Stimulated activated CD4-positive, alpha-beta T cell treated with anti-CD3 and anti-CD28 coated beads, Interleukin-1b, Interleukin-23, amount 100 ng/mL, for 4 hours (primary cell): ENCODE measurements at regions not wholly inside any gene's neighbourhood (a gene's known extent, or its start where the extent isn't known, plus 50 kb on each side); places are given as distances from the start of the nearest gene placed in this dataset.

Experiments
- DNase-seq, 2 donors: peaks; one replicate each; pipeline ENCODE4 v3.0.0-alpha.2; 2020; ENCODE audit warnings: low read depth in 2 of 2

DNA sequence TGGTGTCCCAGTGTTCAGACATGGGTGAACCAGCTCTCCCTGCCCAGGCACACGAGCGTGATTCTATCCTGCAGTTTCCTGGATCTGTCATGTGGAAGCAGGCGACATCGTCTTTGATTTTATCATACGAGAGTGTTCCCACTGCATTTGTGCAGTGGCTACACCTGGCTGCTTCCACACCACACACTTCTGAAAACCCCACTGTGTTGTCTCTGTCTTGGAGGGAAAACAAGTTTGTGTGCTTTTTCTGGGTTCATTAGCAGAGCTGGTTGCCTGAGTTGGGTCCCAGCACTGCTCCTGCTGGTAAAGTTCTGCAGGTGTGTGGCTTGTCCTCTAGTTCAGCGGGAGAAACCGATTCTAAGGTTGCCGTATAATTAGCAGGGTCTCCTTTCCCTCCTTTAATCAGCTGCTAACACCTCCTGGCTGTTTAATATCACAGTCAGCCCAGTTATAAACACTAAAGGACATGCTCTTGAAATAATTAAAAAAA lies 58.5 kb upstream of the TWIST2 start:
- DNase-seq: no peak

DNA sequence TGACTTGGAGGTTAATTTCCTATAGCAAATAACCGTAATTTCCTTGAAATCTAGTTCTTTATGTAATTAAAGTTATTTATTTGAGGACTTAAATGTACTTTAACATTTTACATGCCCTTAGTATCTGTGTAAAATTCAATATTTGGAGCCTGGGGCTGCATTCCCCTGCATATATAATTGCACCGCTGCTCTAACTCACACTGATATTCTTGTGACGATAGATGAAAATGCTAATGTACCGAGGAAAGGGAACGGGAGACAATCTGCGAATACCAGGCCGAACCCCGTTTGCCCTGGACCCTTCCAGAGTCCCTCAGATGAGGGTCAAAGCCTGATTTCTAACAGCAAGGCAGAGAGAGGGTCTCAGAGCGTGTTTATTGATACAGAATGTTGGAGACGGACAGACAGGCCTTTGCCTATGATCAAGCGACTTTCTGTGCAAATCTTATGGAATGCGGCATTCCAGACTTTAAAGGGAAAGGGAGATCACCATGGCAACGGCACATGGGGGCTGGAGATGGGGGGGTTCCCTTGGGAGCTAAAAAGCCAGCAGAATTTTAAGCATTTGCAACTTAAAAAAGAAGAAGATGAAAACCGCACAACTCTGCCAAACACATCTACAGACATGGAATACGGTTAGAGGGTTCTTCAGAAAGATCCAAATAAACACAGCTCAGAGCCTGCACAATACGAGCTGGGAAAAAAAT lies 57.6 kb upstream of the TWIST2 start:
- no peak for DNase-seq

DNA sequence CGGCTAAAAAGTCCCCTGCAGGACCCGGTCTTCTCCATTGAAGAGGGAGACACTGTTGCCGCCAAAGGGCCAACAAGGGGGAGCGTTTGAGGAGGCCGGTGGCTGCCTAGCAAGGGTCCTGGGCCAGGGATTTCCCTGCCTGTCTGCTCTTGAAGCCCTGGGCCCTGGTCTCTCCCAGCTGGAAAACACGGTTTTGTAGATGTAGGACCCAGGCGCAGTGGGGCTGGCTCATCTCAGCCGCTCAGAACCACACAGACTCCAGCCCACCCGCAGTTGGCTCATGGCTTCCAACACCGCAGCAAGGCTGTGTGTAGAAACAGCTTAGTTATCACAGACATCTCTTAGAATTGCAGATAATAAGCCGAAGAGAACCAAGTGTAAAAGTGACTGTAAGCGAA lies 57.1 kb upstream of the TWIST2 start:
- DNase-seq: no peak

DNA sequence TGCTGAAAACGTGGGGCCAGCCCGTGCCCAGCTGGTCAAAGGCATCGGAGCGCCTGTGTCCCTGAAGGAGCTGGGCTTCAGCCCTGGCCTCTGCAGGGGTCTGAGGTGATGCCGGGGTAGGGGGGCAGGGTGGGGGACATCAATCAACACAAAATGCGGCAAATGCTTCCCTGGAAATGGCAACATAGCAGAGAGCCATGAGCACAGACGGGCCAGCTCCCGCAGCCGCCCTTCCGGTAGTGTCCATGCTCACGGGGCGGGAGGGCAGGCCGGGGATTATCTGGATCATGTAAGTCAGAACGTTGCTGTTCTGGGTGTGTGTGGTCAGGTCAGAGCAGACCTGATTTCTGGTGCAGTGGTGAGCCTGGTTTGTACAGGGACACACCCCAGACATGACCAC lies 56.5 kb upstream of the TWIST2 start:
- no peak for DNase-seq

DNA sequence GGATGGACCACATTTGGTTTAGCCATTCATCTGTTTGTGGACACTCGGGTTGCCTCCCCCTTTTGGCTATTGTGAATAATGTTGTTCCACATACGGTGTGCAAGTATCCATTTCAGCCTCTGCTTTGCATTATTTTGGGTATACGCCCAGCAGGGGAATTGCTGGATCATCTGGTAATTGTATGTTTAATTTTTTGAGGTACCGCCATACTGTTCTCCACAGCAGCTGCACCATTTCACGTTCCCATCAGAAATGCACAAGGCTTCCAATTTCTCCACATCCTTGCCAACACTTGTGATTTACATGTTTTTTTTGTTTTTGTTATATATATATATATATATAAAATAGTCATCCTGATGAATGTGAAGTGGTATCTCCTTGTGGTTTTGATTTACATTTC lies 54.6 kb upstream of the TWIST2 start:
- DNase-seq: no peak

DNA sequence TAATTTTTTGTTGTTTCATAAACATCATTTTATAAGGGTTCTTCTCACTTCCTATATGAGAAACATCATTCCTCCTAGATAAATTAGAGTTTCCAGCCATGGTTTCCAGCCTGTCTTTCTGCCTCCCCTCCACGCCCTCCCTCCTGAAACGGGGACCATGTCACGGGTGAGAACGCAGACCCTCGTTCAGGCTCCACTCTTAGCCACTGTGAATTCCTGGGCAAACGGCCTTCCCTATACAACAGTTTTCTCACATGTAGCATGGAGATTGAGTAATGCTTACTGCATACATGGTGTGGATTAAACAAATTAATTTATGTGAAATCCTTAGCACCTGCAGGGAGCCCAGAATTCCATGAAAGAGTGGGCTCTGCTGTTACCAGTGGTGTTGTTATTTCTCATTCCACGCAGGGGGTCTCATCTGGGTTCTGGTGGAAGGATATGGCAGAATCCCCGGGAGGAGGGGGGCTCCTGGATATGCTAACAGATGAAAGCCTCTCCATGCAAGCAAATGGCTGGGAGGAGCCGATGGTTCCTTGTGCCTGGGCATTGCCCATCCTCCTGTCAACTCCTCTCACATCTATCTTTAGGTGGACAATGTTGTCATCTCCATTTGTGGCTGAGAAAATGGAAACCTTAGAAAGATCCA lies 54.0 kb upstream of the TWIST2 start:
- DNase-seq: no peak

DNA sequence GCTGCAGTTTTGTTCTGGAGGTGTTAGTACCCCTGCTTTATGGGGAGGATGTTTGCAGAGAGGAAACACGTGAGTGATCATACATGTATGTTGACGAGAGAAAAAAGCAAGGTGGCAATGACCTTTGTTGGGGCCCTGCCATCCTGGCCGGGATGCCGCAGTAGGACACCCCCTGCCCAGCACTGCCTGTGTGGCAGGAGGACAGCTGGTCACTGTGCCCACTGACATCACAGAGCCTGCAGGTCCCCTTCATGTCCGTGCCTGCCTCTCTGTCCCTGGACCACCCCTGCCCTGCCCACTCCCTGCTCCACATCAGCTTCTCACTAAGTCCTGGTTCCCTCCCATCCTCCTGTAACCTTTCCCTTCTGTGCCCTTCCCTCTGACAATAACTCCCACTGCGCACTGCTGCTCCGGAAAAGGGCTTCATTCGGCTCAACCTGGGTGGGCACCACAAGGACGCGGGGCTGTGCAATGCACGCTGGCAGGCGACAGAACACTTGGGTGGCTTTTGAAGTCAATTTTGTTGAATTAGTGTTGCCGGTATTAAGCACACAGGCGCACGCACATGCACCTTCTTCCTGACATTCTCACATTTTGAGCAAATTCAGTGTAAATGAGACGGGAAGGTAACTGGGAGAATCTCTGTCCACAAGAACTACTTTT lies 51.5 kb upstream of the TWIST2 start:
- no peak for DNase-seq

DNA sequence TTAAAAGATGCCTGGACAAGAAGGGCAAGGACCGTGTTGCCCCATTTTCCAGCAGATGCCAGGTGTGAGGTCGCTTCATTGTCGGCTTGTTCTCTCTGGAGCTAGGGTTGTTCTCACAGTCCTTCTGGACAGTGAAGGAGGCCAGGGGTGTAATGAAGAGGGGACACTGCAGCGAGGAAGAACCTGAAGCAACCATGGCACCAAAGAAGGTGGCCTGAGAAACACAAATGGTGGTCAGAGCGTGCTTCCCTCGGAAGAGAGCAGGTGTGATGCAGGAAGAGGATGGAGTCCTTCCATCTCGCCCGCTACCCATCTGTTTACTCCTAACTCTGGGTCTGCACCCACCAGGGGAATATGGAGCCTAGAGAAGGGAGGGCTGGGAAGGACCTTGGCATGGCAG lies 50.3 kb upstream of the TWIST2 start:
- no peak for DNase-seq
